NOMO-1 treated with dmso at 0.1 percent for 144 hours (cell line): ENCODE measurements at regions not wholly inside any gene's neighbourhood (a gene's known extent, or its start where the extent isn't known, plus 50 kb on each side); places are given as distances from the start of the nearest gene placed in this dataset.

Experiments used
- DNase-seq: peaks from one replicate; lab custom pipeline; 2025; ENCODE audit not compliant: unreplicated experiment; lab: John Stamatoyannopoulos, UW

- no peak for DNase-seq
Measured at GRCh38 chr2:241942416-241943208, 73.1 kb downstream of the RTP5 start.

- no peak for DNase-seq
Measured at GRCh38 chr2:241943209-241943850, 73.8 kb downstream of the RTP5 start.

- DNase-seq, result no peak
Measured at GRCh38 chr2:241943961-241944575, 74.5 kb downstream of the RTP5 start.

- DNase-seq, result no peak
Measured at GRCh38 chr2:241944821-241945220, 75.3 kb downstream of the RTP5 start.

GRCh38 chr2:241945311-241945710 lies 75.8 kb downstream of the RTP5 start:
- DNase-seq, result no peak

- DNase-seq, result no peak
Measured at GRCh38 chr2:241945803-241946202, 76.3 kb downstream of the RTP5 start.

GRCh38 chr2:241946306-241947003 lies 76.9 kb downstream of the RTP5 start:
- no peak for DNase-seq

- DNase-seq, result no peak
Measured at GRCh38 chr2:241947004-241947350, 77.4 kb downstream of the RTP5 start.

- DNase-seq, result no peak
Measured at GRCh38 chr2:241947401-241947800, 77.9 kb downstream of the RTP5 start.

- DNase-seq, result no peak
Measured at GRCh38 chr2:241947876-241948275, 78.3 kb downstream of the RTP5 start.

GRCh38 chr2:241948299-241948897 lies 78.9 kb downstream of the RTP5 start:
- no peak for DNase-seq

GRCh38 chr2:241948901-241949735 lies 79.6 kb downstream of the RTP5 start:
- DNase-seq, result no peak

GRCh38 chr2:241949736-241950412 lies 80.3 kb downstream of the RTP5 start:
- no peak for DNase-seq

- DNase-seq, result no peak
Measured at GRCh38 chr2:241950413-241951315, 81.1 kb downstream of the RTP5 start.

GRCh38 chr2:241951316-241951700 lies 81.8 kb downstream of the RTP5 start:
- DNase-seq, result no peak

- DNase-seq, result no peak
Measured at GRCh38 chr2:241951920-241952319, 82.4 kb downstream of the RTP5 start.

GRCh38 chr2:241952816-241953215 lies 83.3 kb downstream of the RTP5 start:
- no peak for DNase-seq

GRCh38 chr2:241953324-241953928 lies 83.9 kb downstream of the RTP5 start:
- DNase-seq, result no peak
